HCT116 (cell line): ENCODE measurements at regions not wholly inside any gene's neighbourhood (a gene's known extent, or its start where the extent isn't known, plus 50 kb on each side); places are given as distances from the start of the nearest gene placed in this dataset.

Experiments used
- CTCF ChIP-seq, 3 experiments: fragments of 200-600 bp in 1 of 3; sonication (generic) in 1 of 3; IDR thresholded peaks in 2 of 3; conservative IDR thresholded peaks in 1 of 3; 2 replicates each; pipeline ENCODE4 v1.5.1; 2012 to 2017; ENCODE audit warnings: low read depth in 2 of 3, low read length in 2 of 3, antibody characterized with exemption in 1 of 3, borderline replicate concordance in 1 of 3, control low read depth in 1 of 3, mild to moderate bottlenecking in 1 of 3, mixed read lengths in 1 of 3, mixed run types in 1 of 3, moderate library complexity in 1 of 3; ENCODE audit not compliant: insufficient read depth in 1 of 3
- EZH2 ChIP-seq: fragments of 200-600 bp; sonication (generic); IDR thresholded peaks from 2 replicates; pipeline ENCODE4 v1.6.1; 2017; ENCODE audit warnings: antibody characterized with exemption, mixed run types
- JUND ChIP-seq: IDR thresholded peaks from 2 replicates; pipeline ENCODE4 v1.6.1; 2012
- SP1 ChIP-seq: IDR thresholded peaks from 2 replicates; pipeline ENCODE4 v1.6.1; 2012; ENCODE audit warnings: low read depth
- YY1 ChIP-seq: IDR thresholded peaks from 2 replicates; pipeline ENCODE4 v1.6.1; 2011; ENCODE audit warnings: low read length, low read depth, moderate library complexity, mild to moderate bottlenecking; ENCODE audit not compliant: insufficient replicate concordance; ENCODE audit errors: extremely low read depth

DNA sequence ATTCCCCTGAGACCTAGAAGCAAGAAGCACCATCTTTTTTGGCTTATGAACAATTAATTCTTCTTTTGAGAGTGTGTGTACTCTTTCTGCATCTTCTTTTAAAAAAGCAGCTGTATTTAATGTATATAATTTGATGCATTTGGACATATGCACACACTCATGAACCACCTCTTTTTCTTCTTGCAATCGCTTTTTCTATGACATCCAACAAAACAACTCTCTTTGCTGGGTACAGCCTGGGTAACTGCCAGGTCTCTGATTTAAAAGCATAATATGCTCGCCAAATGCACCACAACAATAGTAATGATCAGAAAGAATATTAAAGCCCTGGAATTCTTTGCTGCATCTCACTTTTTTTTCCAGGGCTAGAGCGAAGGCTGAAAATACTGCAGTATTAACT is 97.3 kb downstream of the HAPSTR1 start:
- no peak for TF ChIP-seq CTCF (IDR thresholded peaks at IDR 0.05 in 2 of 3, conservative IDR thresholded peaks at IDR 0.05 in 1 of 3; ENCODE audit: borderline replicate concordance in 1 of 3, insufficient read depth in 1 of 3, low read depth in 2 of 3, low read length in 2 of 3)
- TF ChIP-seq SP1: no peak
- TF ChIP-seq JUND: no peak
- TF ChIP-seq YY1: no peak
- no peak for TF ChIP-seq EZH2
